ENCODE measurements at regions not wholly inside any gene's neighbourhood (a gene's known extent, or its start where the extent isn't known, plus 50 kb on each side); places are given as distances from the start of the nearest gene placed in this dataset.
"Not testable (repeated sequence)": the region's sequence is repeated elsewhere in the genome, so short reads cannot be mapped to it uniquely, and the experiment has no call there.

GRCh38 chr13:80840316-80840976, 499.5 kb upstream of the SPRY2 start:
- DNase-seq: no peak

- no peak for DNase-seq
These were observed 495.0 kb upstream of the SPRY2 start for GRCh38 chr13:80835902-80836301.

GRCh38 chr13:80830431-80830830, 489.5 kb upstream of the SPRY2 start:
- DNase-seq: no peak

GRCh38 chr13:80828759-80829158, 487.8 kb upstream of the SPRY2 start:
- no peak for DNase-seq

GRCh38 chr13:80825276-80825675, 484.4 kb upstream of the SPRY2 start:
- no peak for DNase-seq

GRCh38 chr13:80824229-80824628, 483.3 kb upstream of the SPRY2 start:
- no peak for DNase-seq

- no peak for DNase-seq
These were observed 482.5 kb upstream of the SPRY2 start for GRCh38 chr13:80823472-80823871.

GRCh38 chr13:80821466-80821865, 480.5 kb upstream of the SPRY2 start:
- DNase-seq: no peak

GRCh38 chr13:80817979-80818378, 477.1 kb upstream of the SPRY2 start:
- DNase-seq: no peak

- no peak for DNase-seq
These were observed 473.6 kb upstream of the SPRY2 start for GRCh38 chr13:80814541-80814940.

GRCh38 chr13:80810294-80810693, 469.4 kb upstream of the SPRY2 start:
- DNase-seq: not testable (repeated sequence)

- no peak for DNase-seq
These were observed 462.0 kb upstream of the SPRY2 start for GRCh38 chr13:80802946-80803345.

- no peak for DNase-seq
These were observed 457.7 kb upstream of the SPRY2 start for GRCh38 chr13:80798576-80799133.

- DNase-seq: no peak
These were observed 446.7 kb upstream of the SPRY2 start for GRCh38 chr13:80787604-80788003.

- no peak for DNase-seq
These were observed 443.1 kb upstream of the SPRY2 start for GRCh38 chr13:80783926-80784565.

- no peak for DNase-seq
These were observed 441.5 kb upstream of the SPRY2 start for GRCh38 chr13:80782441-80782840.

GRCh38 chr13:80778297-80778696, 437.4 kb upstream of the SPRY2 start:
- DNase-seq: no peak

- no peak for DNase-seq
These were observed 416.8 kb upstream of the SPRY2 start for GRCh38 chr13:80757694-80758093.

- DNase-seq: no peak
These were observed 415.0 kb upstream of the SPRY2 start for GRCh38 chr13:80755910-80756309.

GRCh38 chr13:80754441-80754840, 413.5 kb upstream of the SPRY2 start:
- DNase-seq: no peak

- no peak for DNase-seq
These were observed 412.9 kb upstream of the SPRY2 start for GRCh38 chr13:80753866-80754265.

- no peak for DNase-seq
These were observed 410.9 kb upstream of the SPRY2 start for GRCh38 chr13:80751854-80752253.

- no peak for DNase-seq
These were observed 403.4 kb upstream of the SPRY2 start for GRCh38 chr13:80744147-80744914.

GRCh38 chr13:80742033-80742432, 401.1 kb upstream of the SPRY2 start:
- DNase-seq: no peak
